ENCODE measurements at regions not wholly inside any gene's neighbourhood (a gene's known extent, or its start where the extent isn't known, plus 50 kb on each side); places are given as distances from the start of the nearest gene placed in this dataset.

DNA sequence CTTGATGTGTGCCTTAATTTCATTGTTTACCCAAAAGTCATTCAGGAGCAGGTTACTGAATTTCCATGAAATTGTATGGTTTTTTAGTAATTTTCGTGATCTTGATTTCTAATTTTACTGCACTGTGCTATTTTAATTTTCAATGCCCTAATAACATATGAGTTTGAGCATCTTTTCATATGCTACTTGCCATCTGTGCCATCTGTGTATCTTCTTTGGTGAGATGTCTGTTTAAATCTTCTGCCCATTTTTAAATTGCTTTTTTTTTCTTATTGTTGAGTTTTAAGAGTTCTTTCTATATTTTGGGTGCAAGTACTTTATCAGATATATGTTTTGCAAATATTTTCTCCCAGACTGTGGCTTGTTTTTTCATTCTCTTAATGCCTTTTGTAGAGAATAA, 165.9 kb downstream of the ST6GAL2 start:
- DNase-seq (ENCODE audit: low read depth): no peak
- no peak overlapping the region for H3K4me3 ChIP-seq (ENCODE audit: low read depth, low read length)
- TF ChIP-seq, protein P1, sequence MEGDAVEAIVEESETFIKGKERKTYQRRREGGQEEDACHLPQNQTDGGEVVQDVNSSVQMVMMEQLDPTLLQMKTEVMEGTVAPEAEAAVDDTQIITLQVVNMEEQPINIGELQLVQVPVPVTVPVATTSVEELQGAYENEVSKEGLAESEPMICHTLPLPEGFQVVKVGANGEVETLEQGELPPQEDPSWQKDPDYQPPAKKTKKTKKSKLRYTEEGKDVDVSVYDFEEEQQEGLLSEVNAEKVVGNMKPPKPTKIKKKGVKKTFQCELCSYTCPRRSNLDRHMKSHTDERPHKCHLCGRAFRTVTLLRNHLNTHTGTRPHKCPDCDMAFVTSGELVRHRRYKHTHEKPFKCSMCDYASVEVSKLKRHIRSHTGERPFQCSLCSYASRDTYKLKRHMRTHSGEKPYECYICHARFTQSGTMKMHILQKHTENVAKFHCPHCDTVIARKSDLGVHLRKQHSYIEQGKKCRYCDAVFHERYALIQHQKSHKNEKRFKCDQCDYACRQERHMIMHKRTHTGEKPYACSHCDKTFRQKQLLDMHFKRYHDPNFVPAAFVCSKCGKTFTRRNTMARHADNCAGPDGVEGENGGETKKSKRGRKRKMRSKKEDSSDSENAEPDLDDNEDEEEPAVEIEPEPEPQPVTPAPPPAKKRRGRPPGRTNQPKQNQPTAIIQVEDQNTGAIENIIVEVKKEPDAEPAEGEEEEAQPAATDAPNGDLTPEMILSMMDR (IDR thresholded peaks at IDR 0.05; ENCODE audit: insufficient read depth, low read depth, low read length): no peak

DNA sequence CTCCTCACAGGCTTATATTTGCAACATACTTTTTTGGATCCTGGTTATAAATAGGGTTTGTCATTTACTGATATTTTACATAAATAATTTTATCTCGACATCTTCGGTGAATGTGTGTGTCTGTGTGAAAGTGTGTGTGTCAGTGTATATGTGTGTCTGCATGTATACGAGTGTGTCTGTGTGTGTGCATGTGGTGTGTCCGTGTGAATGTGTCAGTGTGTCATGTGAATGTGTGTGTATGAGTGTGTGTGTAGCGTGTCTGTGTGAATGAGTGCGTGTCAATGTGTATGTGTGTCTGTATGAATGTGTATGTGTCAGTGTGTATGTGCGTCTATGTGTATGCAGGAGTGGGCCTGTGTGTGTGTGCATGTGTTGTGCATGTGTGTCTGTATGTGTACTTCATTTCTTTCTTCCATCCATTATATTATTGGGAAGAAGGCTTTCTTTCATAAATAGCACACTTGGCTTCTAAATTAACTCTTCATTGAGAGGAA, 161.6 kb downstream of the ST6GAL2 start:
- TF ChIP-seq, protein P1 (IDR thresholded peaks at IDR 0.05; ENCODE audit: insufficient read depth, low read depth, low read length): no peak
- no peak overlapping the region for H3K4me3 ChIP-seq (ENCODE audit: low read depth, low read length)
- no peak for DNase-seq (ENCODE audit: low read depth)

DNA sequence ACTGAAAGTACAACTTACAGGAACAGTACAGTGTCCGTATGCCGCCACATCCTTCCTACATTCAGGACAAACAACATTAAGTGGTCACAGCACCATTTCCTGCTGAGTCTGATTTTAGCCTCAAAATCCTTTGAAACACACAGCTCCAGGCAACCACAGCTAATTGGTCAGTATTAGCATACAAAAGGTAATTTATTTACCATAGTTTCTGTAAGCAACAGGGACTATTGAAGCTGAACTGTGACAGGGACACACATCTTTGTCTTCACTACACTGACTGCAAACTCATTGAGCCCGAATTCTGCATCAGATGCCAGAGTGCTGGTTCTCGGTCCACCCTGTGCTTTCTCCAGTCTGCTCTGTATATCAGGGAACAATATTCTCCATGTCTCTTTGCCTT, 151.8 kb downstream of the ST6GAL2 start:
- H3K4me3 ChIP-seq (ENCODE audit: low read depth, low read length): no peak overlapping the region
- DNase-seq (ENCODE audit: low read depth): no peak
- TF ChIP-seq, protein P1 (IDR thresholded peaks at IDR 0.05; ENCODE audit: insufficient read depth, low read depth, low read length): no peak

DNA sequence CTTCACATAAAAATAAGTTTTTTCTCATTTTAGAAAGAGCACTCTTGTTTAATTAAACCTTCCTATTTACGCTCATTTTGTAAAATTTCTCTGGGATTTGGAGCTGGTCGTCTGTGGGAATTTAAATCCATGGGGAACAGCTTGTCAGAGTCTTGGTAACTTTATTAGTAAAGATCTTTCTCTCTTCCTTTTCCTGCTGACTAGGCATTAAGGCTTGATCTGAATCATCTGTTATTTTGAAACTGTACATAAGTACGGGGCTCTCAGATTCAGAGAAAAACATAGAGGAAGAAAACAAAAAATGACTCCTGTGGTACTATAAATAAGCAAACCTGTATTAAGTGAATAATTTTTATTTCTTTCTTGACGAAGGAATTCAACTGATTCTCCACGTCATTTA, 150.2 kb downstream of the ST6GAL2 start:
- DNase-seq (ENCODE audit: low read depth): no peak
- TF ChIP-seq, protein P1 (IDR thresholded peaks at IDR 0.05; ENCODE audit: insufficient read depth, low read depth, low read length): no peak
- H3K4me3 ChIP-seq (ENCODE audit: low read depth, low read length): no peak overlapping the region

DNA sequence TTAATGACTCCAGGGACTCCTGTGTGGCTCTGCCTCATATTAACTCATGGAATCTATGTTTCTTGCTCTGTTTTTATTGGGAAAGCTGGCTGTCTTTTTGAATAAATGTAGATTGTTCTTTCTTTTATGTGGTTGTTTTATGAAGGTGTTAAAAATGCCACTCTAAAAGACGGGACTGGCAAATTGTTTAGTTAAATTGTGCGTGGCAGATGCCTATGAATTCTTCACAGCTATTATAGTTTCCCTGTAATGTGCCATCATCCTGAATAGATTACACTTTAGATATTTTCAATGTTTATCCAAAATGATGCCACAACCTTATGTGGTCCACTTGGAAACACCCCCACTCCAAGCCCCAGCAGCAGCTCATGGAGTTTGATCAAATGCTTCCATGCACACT, 149.7 kb downstream of the ST6GAL2 start:
- no peak for DNase-seq (ENCODE audit: low read depth)
- TF ChIP-seq, protein P1 (IDR thresholded peaks at IDR 0.05; ENCODE audit: insufficient read depth, low read depth, low read length): no peak
- no peak overlapping the region for H3K4me3 ChIP-seq (ENCODE audit: low read depth, low read length)

DNA sequence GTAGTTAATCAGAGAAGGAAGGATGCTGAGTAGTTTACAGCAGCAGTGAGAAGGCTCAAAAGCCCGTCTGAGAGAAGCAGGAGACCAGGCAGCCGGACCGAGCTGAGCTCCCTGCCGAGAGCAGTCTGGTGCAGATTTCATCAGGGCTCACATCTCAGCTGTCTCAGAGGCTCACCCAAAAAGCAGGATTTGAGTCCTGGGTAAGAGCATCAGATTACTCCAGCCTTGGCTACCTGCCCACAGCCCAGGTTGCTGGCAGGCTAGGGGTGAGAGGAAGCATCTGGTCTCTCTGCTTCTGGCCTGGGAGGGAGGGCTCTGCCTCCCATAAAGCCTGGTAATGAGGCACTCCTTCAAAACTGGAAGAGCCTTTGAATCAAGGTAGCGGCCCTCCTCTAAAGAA, 140.5 kb downstream of the ST6GAL2 start:
- TF ChIP-seq, protein P1 (IDR thresholded peaks at IDR 0.05; ENCODE audit: insufficient read depth, low read depth, low read length): no peak
- DNase-seq (ENCODE audit: low read depth): no peak
- no peak overlapping the region for H3K4me3 ChIP-seq (ENCODE audit: low read depth, low read length)

DNA sequence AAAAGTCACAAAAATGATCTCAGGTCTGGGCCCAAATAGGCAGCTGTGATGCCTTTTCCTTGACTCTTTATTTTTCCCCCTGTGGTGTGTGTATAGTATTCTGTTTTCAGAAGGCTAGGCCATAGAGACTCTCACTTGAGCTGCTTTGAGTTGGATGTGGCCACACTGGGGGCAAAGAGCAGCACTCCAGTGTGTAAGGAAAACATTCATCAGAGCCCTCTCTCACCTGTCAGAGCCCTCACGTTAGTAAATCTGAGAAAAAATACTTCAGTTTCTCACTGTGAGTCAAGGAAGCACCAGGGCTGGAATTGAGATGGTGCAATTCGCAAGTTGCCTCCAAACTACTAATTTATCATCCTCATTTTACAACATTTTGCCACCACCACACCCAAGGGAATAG, 136.1 kb downstream of the ST6GAL2 start:
- no peak overlapping the region for H3K4me3 ChIP-seq (ENCODE audit: low read depth, low read length)
- DNase-seq (ENCODE audit: low read depth): no peak
- TF ChIP-seq, protein P1 (IDR thresholded peaks at IDR 0.05; ENCODE audit: insufficient read depth, low read depth, low read length): no peak

All from fibroblast of villous mesenchyme (primary cell).